HFF-Myc (cell line): ENCODE measurements at regions not wholly inside any gene's neighbourhood (a gene's known extent, or its start where the extent isn't known, plus 50 kb on each side); places are given as distances from the start of the nearest gene placed in this dataset.

Source experiments
- DNase-seq: peaks from one replicate; pipeline ENCODE4 v3.0.0-alpha.2; 2011; ENCODE audit warnings: low read depth; ENCODE audit errors: extremely low read depth
- H3K4me3 ChIP-seq: replicated peaks from 2 replicates; pipeline ENCODE4 v1.5.1; 2011; ENCODE audit warnings: low read depth, mild to moderate bottlenecking, control low read depth, low read length
- TF ChIP-seq, protein P1 (sequence below): IDR thresholded peaks from 2 replicates; pipeline ENCODE4 v1.5.1; 2012; ENCODE audit warnings: mild to moderate bottlenecking, low read depth, low read length, control low read depth; ENCODE audit errors: missing control alignments

- no peak for DNase-seq
- no peak overlapping the region for H3K4me3 ChIP-seq
- TF ChIP-seq, protein P1, sequence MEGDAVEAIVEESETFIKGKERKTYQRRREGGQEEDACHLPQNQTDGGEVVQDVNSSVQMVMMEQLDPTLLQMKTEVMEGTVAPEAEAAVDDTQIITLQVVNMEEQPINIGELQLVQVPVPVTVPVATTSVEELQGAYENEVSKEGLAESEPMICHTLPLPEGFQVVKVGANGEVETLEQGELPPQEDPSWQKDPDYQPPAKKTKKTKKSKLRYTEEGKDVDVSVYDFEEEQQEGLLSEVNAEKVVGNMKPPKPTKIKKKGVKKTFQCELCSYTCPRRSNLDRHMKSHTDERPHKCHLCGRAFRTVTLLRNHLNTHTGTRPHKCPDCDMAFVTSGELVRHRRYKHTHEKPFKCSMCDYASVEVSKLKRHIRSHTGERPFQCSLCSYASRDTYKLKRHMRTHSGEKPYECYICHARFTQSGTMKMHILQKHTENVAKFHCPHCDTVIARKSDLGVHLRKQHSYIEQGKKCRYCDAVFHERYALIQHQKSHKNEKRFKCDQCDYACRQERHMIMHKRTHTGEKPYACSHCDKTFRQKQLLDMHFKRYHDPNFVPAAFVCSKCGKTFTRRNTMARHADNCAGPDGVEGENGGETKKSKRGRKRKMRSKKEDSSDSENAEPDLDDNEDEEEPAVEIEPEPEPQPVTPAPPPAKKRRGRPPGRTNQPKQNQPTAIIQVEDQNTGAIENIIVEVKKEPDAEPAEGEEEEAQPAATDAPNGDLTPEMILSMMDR, result no peak
Measured at GRCh38 chr4:127179256-127180087, 453.3 kb upstream of the INTU start.

DNA sequence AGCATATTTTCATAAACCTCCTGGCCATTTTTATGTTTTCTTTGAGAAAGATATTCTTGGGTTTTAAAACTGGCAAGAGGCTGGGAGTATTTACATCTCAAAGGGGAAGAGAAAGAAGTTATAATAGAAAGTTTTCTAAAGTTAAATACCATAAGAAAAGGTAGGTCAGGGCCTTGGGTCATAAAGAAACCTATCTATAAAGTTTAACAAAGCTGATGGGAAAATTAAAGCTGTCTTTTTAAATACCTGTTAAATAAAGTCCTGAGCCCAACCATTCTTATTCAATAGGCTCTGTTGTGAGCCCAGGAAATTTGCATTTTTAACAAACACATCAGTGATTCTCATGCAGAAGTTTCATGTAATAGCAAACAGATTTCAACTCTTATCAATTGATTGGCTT is 451.8 kb upstream of the INTU start:
- TF ChIP-seq, protein P1, result no peak
- no peak for DNase-seq

GRCh38 chr4:127182687-127183086 is 450.1 kb upstream of the INTU start:
- no peak for DNase-seq
- no peak overlapping the region for H3K4me3 ChIP-seq
- TF ChIP-seq, protein P1, result no peak

More for the DNA sequence above, 451.8 kb upstream of the INTU start:
- no peak overlapping the region for H3K4me3 ChIP-seq

DNA sequence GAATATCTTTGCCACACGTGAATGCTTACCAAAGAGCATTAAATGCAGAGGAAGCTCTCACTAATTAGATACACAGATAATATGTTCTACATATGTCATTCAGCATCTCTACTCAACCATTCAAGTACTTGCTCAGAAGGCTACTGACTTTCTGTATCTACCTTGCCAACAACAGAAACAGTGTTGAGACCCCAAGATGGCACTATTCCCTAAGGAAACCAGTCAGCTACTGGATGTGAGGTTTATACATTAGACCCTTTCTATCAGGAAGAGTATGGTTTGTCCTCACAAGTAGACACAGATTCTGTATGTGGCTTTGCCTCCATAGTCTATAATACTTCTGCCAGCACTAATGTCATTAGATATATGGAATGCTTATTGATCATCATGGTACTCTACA is 443.9 kb upstream of the INTU start:
- DNase-seq, result peak; percentile 32
- TF ChIP-seq, protein P1, result peak; percentile 26
- no peak overlapping the region for H3K4me3 ChIP-seq

DNA sequence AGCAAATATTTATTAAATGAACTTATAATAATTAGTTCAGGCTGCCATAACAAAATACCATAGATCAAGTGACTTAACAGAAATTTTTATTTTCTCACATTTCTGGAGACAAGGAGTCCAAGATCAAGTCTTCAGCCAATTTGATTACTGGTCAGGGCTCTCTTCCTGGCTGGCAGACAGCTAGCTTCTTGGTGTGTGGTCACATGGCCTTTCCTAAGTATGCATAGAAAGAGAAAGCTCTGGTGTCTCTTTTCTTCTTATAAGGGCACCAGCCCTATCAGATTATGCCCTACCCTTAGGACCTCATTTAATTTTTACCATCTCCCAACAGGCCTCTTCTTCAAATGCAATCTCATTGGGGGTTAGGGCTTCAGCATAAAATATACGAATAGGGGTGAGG is 438.5 kb upstream of the INTU start:
- TF ChIP-seq, protein P1, result no peak
- no peak overlapping the region for H3K4me3 ChIP-seq
- no peak for DNase-seq

GRCh38 chr4:127196655-127197352 is 436.0 kb upstream of the INTU start:
- no peak overlapping the region for H3K4me3 ChIP-seq
- no peak for DNase-seq
- TF ChIP-seq, protein P1, result no peak
